ENCODE measurements at regions not wholly inside any gene's neighbourhood (a gene's known extent, or its start where the extent isn't known, plus 50 kb on each side); places are given as distances from the start of the nearest gene placed in this dataset.

- Histone ChIP-seq H3K4me3 (ENCODE audit: low read depth, low read length) (no peak overlapping the region), H3K36me3 (ENCODE audit: control insufficient read depth, insufficient read depth, low read length) (no peaks in the 10 kb centered on the region), H3K27me3 (ENCODE audit: control insufficient read depth, insufficient read depth, low read length) (no peaks in the 10 kb centered on the region)
- no peak for TF ChIP-seq CTCF (IDR thresholded peaks at IDR 0.05; ENCODE audit: insufficient read depth, low read length, poor library complexity, severe bottlenecking)
- no peak for DNase-seq (ENCODE audit: low read depth)
These were observed 577.4 kb downstream of the DSC3 start for GRCh38 chr18:30465096-30465495.

- no peaks in the 10 kb centered on the region for H3K27me3 ChIP-seq (ENCODE audit: control insufficient read depth, insufficient read depth, low read length)
- TF ChIP-seq CTCF (IDR thresholded peaks at IDR 0.05; ENCODE audit: insufficient read depth, low read length, poor library complexity, severe bottlenecking) = no peak
- H3K36me3 ChIP-seq (ENCODE audit: control insufficient read depth, insufficient read depth, low read length) = no peaks in the 10 kb centered on the region
- H3K4me3 ChIP-seq (ENCODE audit: low read depth, low read length) = no peak overlapping the region
- no peak for DNase-seq (ENCODE audit: low read depth)
These were observed 585.4 kb downstream of the DSC3 start for GRCh38 chr18:30457156-30457555.

GRCh38 chr18:30455741-30456140 is 586.8 kb downstream of the DSC3 start:
- Histone ChIP-seq H3K27me3 (ENCODE audit: control insufficient read depth, insufficient read depth, low read length) (no peaks in the 10 kb centered on the region), H3K36me3 (ENCODE audit: control insufficient read depth, insufficient read depth, low read length) (no peaks in the 10 kb centered on the region), H3K4me3 (ENCODE audit: low read depth, low read length) (no peak overlapping the region)
- no peak for DNase-seq (ENCODE audit: low read depth)
- no peak for TF ChIP-seq CTCF (IDR thresholded peaks at IDR 0.05; ENCODE audit: insufficient read depth, low read length, poor library complexity, severe bottlenecking)

- Histone ChIP-seq H3K4me3 (ENCODE audit: low read depth, low read length) (no peak overlapping the region), H3K27me3 (ENCODE audit: control insufficient read depth, insufficient read depth, low read length) (no peaks in the 10 kb centered on the region), H3K36me3 (ENCODE audit: control insufficient read depth, insufficient read depth, low read length) (no peaks in the 10 kb centered on the region)
- no peak for DNase-seq (ENCODE audit: low read depth)
- TF ChIP-seq CTCF (IDR thresholded peaks at IDR 0.05; ENCODE audit: insufficient read depth, low read length, poor library complexity, severe bottlenecking) = no peak
These were observed 587.6 kb downstream of the DSC3 start for GRCh38 chr18:30454920-30455319.

GRCh38 chr18:30451981-30452380 is 590.6 kb downstream of the DSC3 start:
- no peak for DNase-seq (ENCODE audit: low read depth)

More at GRCh38 chr18:30451981-30452380, 590.6 kb downstream of the DSC3 start:
- TF ChIP-seq CTCF (IDR thresholded peaks at IDR 0.05; ENCODE audit: insufficient read depth, low read length, poor library complexity, severe bottlenecking) = no peak
- Histone ChIP-seq H3K4me3 (ENCODE audit: low read depth, low read length) (no peak overlapping the region), H3K36me3 (ENCODE audit: control insufficient read depth, insufficient read depth, low read length) (no peaks in the 10 kb centered on the region), H3K27me3 (ENCODE audit: control insufficient read depth, insufficient read depth, low read length) (no peaks in the 10 kb centered on the region)
